GM21786 (cell line): ENCODE measurements at regions not wholly inside any gene's neighbourhood (a gene's known extent, or its start where the extent isn't known, plus 50 kb on each side); places are given as distances from the start of the nearest gene placed in this dataset.

Experiments used
- ATAC-seq: cut with Tn5 transposase; IDR thresholded peaks from one replicate; pipeline ENCODE4 v1.9.1; 2021; ENCODE audit not compliant: unreplicated experiment

DNA sequence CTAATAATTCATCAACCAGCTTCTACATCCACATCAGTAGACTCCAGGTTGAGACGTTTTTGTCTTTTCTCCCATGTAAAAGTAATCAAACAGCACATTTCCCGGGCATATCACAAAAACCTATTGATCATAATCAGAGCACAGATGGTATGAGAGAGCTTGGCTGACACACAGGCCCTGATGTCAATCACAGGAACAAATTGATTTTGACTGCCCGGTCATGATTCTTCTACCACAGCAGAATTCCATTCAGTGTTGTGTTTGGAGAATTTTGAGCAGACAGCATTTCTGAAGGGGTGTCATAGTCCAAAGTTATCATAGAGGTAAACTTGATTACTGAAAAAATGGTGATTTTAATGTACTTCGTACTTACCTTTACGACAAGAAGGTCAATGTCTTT lies 351.1 kb downstream of the ZSWIM6 start:
- no peak for ATAC-seq

- no peak for ATAC-seq
Observed at GRCh38 chr5:61683926-61684325, 351.9 kb downstream of the ZSWIM6 start.

GRCh38 chr5:61686491-61687257 lies 354.6 kb downstream of the ZSWIM6 start:
- ATAC-seq = no peak

GRCh38 chr5:61687371-61687770 lies 355.3 kb downstream of the ZSWIM6 start:
- ATAC-seq = no peak

DNA sequence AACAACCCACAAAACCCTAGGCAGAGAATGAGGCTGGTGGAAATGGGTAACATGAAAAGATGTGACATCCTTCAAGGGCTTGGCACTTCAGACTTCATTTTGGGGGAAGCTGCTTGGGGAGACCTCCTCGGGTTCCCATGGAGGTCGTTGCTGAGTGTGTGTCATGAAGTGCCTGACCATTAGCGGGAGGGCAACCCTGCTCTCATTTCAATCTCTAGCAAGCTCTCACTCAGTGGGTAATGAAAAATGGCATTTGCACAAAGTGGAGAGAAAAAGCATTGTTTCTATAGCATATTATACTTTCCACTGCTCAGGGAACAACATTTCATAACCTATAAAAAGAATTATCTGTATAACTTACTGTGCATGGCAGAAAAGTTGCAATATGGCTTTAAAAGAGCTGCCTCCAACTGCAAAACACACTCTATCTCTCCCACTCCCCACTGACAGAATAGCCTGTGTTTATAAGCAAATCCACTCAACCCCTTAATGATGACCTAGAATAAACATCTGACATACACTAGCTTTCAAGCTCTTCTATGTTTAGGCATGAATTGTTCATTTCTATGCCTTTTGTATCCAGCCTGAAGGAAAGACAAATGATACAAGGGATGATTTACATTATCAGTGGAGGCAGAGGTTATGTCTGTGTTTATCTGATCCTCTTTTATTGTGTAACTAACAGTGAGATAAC lies 357.2 kb downstream of the ZSWIM6 start:
- no peak for ATAC-seq

DNA sequence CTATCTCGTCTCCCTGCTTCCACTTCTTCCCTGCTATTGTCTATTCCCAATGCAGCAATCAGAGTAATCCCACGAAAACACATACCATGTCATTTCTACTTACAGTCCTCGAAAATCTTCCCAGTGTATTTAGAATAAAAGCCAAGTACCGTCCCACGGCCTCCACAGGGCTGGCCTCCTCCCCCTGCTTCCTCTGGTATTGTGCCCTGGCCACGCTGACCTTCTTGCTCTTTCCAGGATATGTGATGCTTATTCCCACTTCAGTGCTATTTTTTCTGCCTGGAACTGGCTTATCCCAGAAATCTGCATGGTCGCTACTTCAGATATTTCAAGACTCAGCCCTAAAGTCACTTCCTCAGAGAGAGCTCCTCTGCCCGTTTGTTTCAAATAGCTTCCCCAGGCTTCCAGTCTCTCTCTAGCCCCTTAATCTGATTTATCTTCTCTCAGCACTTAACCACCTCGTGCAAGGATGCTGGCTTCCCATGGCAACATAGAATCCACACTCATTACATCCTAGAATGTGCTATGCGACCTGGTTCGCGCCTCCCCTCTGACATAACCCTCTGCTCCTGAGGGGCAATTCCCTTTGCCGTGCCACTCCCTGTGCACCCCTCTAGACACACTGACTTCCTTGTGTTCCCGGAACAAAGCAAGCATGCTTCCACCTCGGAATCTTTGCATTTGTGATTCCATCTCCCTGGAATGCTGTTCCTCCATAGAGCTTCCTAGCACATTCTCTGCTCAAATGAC lies 365.9 kb downstream of the ZSWIM6 start:
- ATAC-seq = no peak

DNA sequence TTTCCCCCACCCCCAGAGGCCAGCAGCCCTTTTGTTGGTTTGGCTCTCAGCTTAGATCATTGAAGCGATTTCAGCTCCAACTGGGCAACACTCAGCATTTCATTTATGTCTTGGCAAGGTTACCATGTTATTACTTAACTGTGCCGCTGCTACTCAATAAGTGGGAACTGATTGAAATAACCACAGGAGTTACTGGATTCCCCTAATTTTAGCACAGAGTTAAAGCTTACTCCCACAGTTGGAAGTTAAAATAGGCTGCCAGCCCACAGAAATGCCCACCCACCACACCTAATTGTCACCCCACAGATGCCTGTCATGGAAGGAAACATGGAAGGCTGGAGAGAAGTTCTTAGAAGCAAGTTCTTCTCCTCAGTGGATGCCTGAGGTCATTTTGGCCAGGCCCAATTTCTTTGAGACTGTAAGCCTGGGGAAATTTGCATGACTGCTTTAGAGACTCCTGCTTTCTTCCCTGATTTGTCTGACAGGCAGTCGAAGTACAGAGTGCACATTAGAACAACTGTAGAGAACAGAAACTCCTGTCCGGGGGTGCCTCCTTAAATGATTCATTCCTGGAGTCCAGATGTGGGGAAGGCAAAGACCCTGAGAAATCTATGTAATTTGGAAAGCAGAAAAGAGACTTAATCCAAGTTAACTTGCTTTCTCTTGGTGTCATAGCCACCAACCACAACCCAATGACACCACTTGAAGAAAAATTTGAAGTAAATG lies 370.0 kb downstream of the ZSWIM6 start:
- peak; percentile 42 for ATAC-seq

- no peak for ATAC-seq
Observed at GRCh38 chr5:61702784-61703183, 370.7 kb downstream of the ZSWIM6 start.

DNA sequence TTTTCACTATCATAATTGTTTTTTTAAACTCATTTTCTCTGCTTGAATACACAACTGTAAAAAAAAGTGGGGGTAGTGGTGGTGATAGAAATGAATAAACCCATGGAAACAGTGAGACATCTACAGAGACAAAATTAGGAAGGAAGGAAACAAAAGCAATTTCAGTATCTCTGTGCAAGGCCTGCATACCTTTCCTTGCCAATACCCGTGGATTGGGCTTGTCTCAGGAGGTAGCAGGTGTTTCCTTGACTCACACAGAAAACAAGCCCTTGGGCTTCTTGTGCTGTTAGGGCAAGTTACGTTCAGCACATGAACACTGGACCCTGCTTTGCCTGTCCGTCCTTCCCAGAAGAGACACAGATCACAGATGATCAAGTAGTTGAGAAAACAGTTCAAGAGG lies 372.2 kb downstream of the ZSWIM6 start:
- ATAC-seq = no peak

- ATAC-seq = no peak
Observed at GRCh38 chr5:61706751-61707150, 374.7 kb downstream of the ZSWIM6 start.

- ATAC-seq = no peak
Observed at GRCh38 chr5:61719124-61719523, 387.1 kb downstream of the ZSWIM6 start.

DNA sequence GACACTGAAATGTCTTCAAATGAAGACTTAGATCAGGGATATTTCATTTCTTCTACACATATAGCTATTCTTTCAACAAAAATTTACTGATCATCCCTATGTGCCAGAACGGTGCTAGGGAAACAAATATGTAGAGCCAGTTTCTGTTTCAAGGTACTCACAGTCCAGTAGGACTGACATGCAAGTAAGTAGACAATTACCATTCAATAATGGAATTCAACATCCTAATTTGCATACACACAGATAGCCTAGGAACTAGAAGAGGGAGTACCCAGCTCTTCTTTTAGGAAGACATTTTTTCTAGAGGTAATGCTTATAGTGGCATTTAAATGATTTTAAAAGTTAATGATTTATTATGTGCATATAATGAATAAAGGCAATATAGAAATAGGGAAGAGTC lies 388.8 kb downstream of the ZSWIM6 start:
- no peak for ATAC-seq

GRCh38 chr5:61724102-61724501 lies 392.0 kb downstream of the ZSWIM6 start:
- ATAC-seq = no peak

- no peak for ATAC-seq
Observed at GRCh38 chr5:61728287-61728686, 396.2 kb downstream of the ZSWIM6 start.

- no peak for ATAC-seq
Observed at GRCh38 chr5:61730866-61731265, 398.8 kb downstream of the ZSWIM6 start.

- no peak for ATAC-seq
Observed at GRCh38 chr5:61731267-61731945, 399.3 kb downstream of the ZSWIM6 start.

DNA sequence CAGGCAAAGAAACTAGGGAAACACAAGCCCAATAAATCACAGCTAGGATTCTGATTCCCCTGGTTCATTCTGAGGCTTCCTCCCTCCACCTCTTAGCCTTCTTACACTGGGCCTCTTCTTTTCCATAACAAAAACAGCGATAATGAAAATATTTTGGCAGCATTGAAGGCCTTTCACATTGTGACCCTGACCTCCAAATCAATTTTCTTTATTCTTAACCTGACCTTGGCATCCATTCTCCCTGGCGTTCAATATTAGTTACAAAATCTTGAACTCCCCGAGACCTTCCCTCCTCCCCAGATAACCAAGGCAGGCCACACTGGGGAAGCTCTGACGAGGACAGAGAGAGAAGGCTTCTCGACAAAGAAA lies 399.9 kb downstream of the ZSWIM6 start:
- no peak for ATAC-seq

DNA sequence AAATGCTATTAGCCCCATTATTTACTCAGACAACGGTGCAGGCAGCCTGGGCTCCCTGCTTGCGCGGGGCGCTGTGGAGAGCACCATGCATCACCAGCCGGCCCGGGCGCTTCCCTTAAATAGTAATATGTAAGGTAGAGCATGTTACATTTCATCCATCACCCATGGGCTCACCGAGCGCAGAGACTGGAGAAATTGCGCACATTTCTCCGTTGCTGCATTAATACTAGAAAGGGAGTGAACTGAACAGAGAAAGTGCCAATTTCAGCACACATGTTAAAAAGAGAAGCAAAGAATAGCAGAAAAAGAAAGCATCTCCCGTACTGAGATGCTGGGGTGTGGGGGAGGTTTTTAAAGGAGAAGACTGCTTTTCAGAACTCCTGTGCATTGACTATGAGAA lies 400.3 kb downstream of the ZSWIM6 start:
- no peak for ATAC-seq

- no peak for ATAC-seq
Observed at GRCh38 chr5:61732796-61733195, 400.7 kb downstream of the ZSWIM6 start.

- no peak for ATAC-seq
Observed at GRCh38 chr5:61734001-61734400, 401.9 kb downstream of the ZSWIM6 start.

DNA sequence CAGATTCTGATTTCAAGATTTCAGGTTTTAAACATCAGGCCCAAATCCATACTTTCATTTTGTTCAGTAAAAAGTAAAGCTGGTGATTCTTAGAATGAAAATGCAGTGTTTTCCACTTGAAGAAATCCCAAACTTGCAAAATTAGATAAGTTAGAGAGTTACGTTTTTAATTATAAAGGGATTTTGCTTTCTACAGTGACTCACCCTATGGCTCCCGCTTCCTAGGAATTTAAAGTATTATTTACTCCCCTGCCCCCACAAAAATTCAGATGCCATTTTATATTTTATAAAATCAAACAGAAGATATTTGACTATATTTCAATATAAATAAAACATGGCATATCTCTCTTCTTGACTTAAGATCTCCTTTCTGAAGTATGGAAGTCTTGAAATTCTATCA lies 402.9 kb downstream of the ZSWIM6 start:
- no peak for ATAC-seq
